H1 (cell line): ENCODE measurements at regions not wholly inside any gene's neighbourhood (a gene's known extent, or its start where the extent isn't known, plus 50 kb on each side); places are given as distances from the start of the nearest gene placed in this dataset.

Experiments
- CTCF ChIA-PET: fragments of 300-600 bp; sonication (Branson Sonifier 250); formaldehyde crosslinking; loops from one replicate; lab custom pipeline; 2021; ENCODE audit not compliant: partially characterized antibody; lab: Charles Lee
- POLR2A ChIA-PET: fragments of 300-600 bp; sonication (Branson Sonifier 250); formaldehyde crosslinking; loops from one replicate; lab custom pipeline; 2021; ENCODE audit warnings: inconsistent platforms; ENCODE audit not compliant: partially characterized antibody; lab: Charles Lee
- DNase-seq, 2 experiments: peaks; one replicate each; pipeline versions ENCODE4 v3.0.0 to v3.0.0-alpha.2; 2010 to 2022; ENCODE audit warnings: low spot score in 2 of 2, low read depth in 1 of 2, mixed read lengths in 1 of 2
- FAIRE-seq: peaks from 2 replicates; lab custom pipeline; 2011; peaks lifted over from hg19 to GRCh38; lab: Jason Lieb, UNC
- H2AFZ ChIP-seq: 2 replicates; pipeline ENCODE4 v1.8.1; 2012; ENCODE audit warnings: low read length, inconsistent platforms
- H2AK5ac ChIP-seq: 2 replicates; pipeline ENCODE4 v1.6.1; 2013; ENCODE audit warnings: low read depth, low read length
- H2BK120ac ChIP-seq: replicated peaks from 2 replicates; pipeline ENCODE3; 2013; ENCODE audit warnings: low read depth, low read length, inconsistent platforms
- H2BK12ac ChIP-seq: 2 replicates; pipeline ENCODE4 v1.6.1; 2013; ENCODE audit warnings: low read depth, low read length
- H2BK15ac ChIP-seq: 2 replicates; pipeline ENCODE4 v1.6.1; 2013; ENCODE audit warnings: low read length
- H2BK20ac ChIP-seq: 2 replicates; pipeline ENCODE4 v1.6.1; 2013; ENCODE audit warnings: low read length
- H2BK5ac ChIP-seq: 2 replicates; pipeline ENCODE4 v1.6.1; 2013; ENCODE audit warnings: low read depth, low read length
- H3K14ac ChIP-seq: 2 replicates; pipeline ENCODE4 v1.6.1; 2013; ENCODE audit warnings: inconsistent platforms; ENCODE audit not compliant: insufficient read length
- H3K18ac ChIP-seq: 2 replicates; pipeline ENCODE4 v1.6.1; 2013; ENCODE audit warnings: low read length; ENCODE audit errors: extremely low read depth
- H3K23ac ChIP-seq: 2 replicates; pipeline ENCODE4 v1.6.1; 2013; ENCODE audit warnings: inconsistent platforms; ENCODE audit not compliant: insufficient read length
- H3K23me2 ChIP-seq: 2 replicates; pipeline ENCODE4 v1.6.1; 2013; ENCODE audit warnings: low read depth, low read length
- H3K27ac ChIP-seq: 2 replicates; pipeline ENCODE4 v1.6.1; 2011; ENCODE audit warnings: low read depth, low read length, inconsistent platforms
- H3K27me3 ChIP-seq, 4 experiments: replicated peaks in 1 of 4; 1 replicate in 1 of 4; 2 replicates in 3 of 4; pipeline versions ENCODE4 v1.6.1 to v1.8.1; 2011 to 2013; ENCODE audit warnings: low read length in 3 of 4, mild to moderate bottlenecking in 3 of 4, inconsistent platforms in 2 of 4, mixed read lengths in 2 of 4, moderate library complexity in 1 of 4; ENCODE audit not compliant: control insufficient read depth in 3 of 4, insufficient read depth in 3 of 4; ENCODE audit errors: extremely low read depth in 1 of 4
- H3K36me3 ChIP-seq, 4 experiments: 2 replicates each; pipeline versions ENCODE4 v1.6.1 to v1.8.1; 2011 to 2013; ENCODE audit warnings: mild to moderate bottlenecking in 4 of 4, low read length in 3 of 4, moderate library complexity in 2 of 4, control low read depth in 1 of 4, inconsistent platforms in 1 of 4; ENCODE audit not compliant: insufficient read depth in 4 of 4, control insufficient read depth in 2 of 4
- H3K4ac ChIP-seq: replicated peaks from 2 replicates; pipeline ENCODE3; 2013; ENCODE audit warnings: low read length, low read depth, mixed read lengths, inconsistent platforms; ENCODE audit not compliant: insufficient read length
- H3K4me1 ChIP-seq, 4 experiments: replicated peaks in 1 of 4; 1 replicate in 1 of 4; 2 replicates in 3 of 4; pipeline versions ENCODE4 v1.6.1 to v1.8.1; 2011 to 2013; ENCODE audit warnings: low read length in 3 of 4, inconsistent platforms in 2 of 4, mixed read lengths in 1 of 4; ENCODE audit not compliant: insufficient read depth in 4 of 4, control insufficient read depth in 3 of 4
- H3K4me2 ChIP-seq, 2 experiments: 2 replicates each; pipeline versions ENCODE4 v1.6.1 to v1.8.1; 2011 to 2013; ENCODE audit warnings: low read depth in 2 of 2, low read length in 2 of 2, control low read depth in 1 of 2, inconsistent platforms in 1 of 2, mild to moderate bottlenecking in 1 of 2; ENCODE audit not compliant: insufficient read depth in 1 of 2
- H3K4me3 ChIP-seq, 4 experiments: fragments of 200-600, 300-600 bp in 1 of 4; sonication (generic), shearing (Covaris generic), sonication (Bioruptor Twin) in 1 of 4; 2 replicates each; pipeline versions ENCODE4 v1.5.1 to v1.8.1; 2011 to 2016; ENCODE audit warnings: low read length in 4 of 4, low read depth in 3 of 4, control low read depth in 2 of 4, inconsistent platforms in 2 of 4, mild to moderate bottlenecking in 2 of 4, mixed read lengths in 1 of 4, moderate library complexity in 1 of 4; ENCODE audit not compliant: insufficient read depth in 2 of 4; ENCODE audit errors: extremely low read depth in 1 of 4
- H3K56ac ChIP-seq: replicated peaks from 2 replicates; pipeline ENCODE3; 2013; ENCODE audit warnings: low read depth, mild to moderate bottlenecking, mixed read lengths, low read length, inconsistent platforms; ENCODE audit not compliant: insufficient read length
- H3K79me1 ChIP-seq: 2 replicates; pipeline ENCODE4 v1.6.1; 2013; ENCODE audit warnings: low read depth, low read length, control low read depth
- H3K79me2 ChIP-seq, 2 experiments: 2 replicates each; pipeline versions ENCODE4 v1.6.1 to v1.8.1; 2012 to 2013; ENCODE audit warnings: low read length in 2 of 2, mild to moderate bottlenecking in 2 of 2, inconsistent platforms in 1 of 2; ENCODE audit not compliant: insufficient read depth in 2 of 2, control insufficient read depth in 1 of 2
- H3K9ac ChIP-seq, 4 experiments: replicated peaks in 1 of 4; 1 replicate in 1 of 4; 2 replicates in 3 of 4; pipeline versions ENCODE4 v1.6.1 to v1.8.1; 2011 to 2013; ENCODE audit warnings: low read depth in 3 of 4, low read length in 3 of 4, control low read depth in 2 of 4, mild to moderate bottlenecking in 2 of 4, moderate library complexity in 2 of 4, inconsistent platforms in 1 of 4; ENCODE audit errors: extremely low read depth in 1 of 4
- H3K9me3 ChIP-seq, 2 experiments: 2 replicates each; pipeline versions ENCODE4 v1.6.1 to v1.8.1; 2012 to 2013; ENCODE audit warnings: mild to moderate bottlenecking in 2 of 2, moderate library complexity in 2 of 2, control low read depth in 1 of 2, inconsistent platforms in 1 of 2, low read depth in 1 of 2, low read length in 1 of 2, mixed read lengths in 1 of 2; ENCODE audit not compliant: insufficient read depth in 2 of 2
- H4K20me1 ChIP-seq, 2 experiments: replicated peaks in 1 of 2; 2 replicates each; pipeline versions ENCODE3 to v1.8.1; 2011 to 2013; ENCODE audit warnings: inconsistent platforms in 2 of 2, low read length in 2 of 2, mild to moderate bottlenecking in 1 of 2; ENCODE audit not compliant: insufficient read depth in 2 of 2, control insufficient read depth in 1 of 2
- H4K5ac ChIP-seq: 2 replicates; pipeline ENCODE4 v1.6.1; 2013; ENCODE audit warnings: low read length, low read depth, mixed read lengths, inconsistent platforms; ENCODE audit not compliant: insufficient read length
- H4K8ac ChIP-seq: 2 replicates; pipeline ENCODE4 v1.8.0; 2013; ENCODE audit warnings: mild to moderate bottlenecking, moderate library complexity, low read length, inconsistent platforms; ENCODE audit not compliant: insufficient read depth; ENCODE audit errors: extremely low read depth
- H4K91ac ChIP-seq: replicated peaks from 2 replicates; pipeline ENCODE3; 2013; ENCODE audit warnings: low read length, mixed read lengths, inconsistent platforms; ENCODE audit not compliant: insufficient read length
- ASH2L ChIP-seq: fragments of 200-600, 300-600 bp; sonication (generic); IDR thresholded peaks from one replicate; pipeline ENCODE4 v1.7.1; 2017; ENCODE audit warnings: low read length
- BRCA1 ChIP-seq: IDR thresholded peaks from 2 replicates; pipeline ENCODE4 v1.6.1; 2012; ENCODE audit warnings: low read depth, low read length, improper control_type of control experiment
- MAX ChIP-seq: IDR thresholded peaks from 2 replicates; pipeline ENCODE4 v1.6.1; 2012; ENCODE audit warnings: inconsistent platforms
- WGBS, 2 experiments: shearing (Covaris generic) in 1 of 2; methylation state at CpG; one replicate each; pipeline versions ENCODE4 v1.1.6 to v1.1.7; 2013 to 2015; ENCODE audit warnings: low lambda C conversion rate in 2 of 2, mixed read lengths in 2 of 2, inconsistent platforms in 1 of 2, low coverage in 1 of 2, missing lambda C conversion rate in 1 of 2; ENCODE audit not compliant: insufficient replicate concordance in 2 of 2, insufficient coverage in 1 of 2, insufficient read length in 1 of 2; ENCODE audit errors: extremely low coverage in 1 of 2, missing lambda C conversion rate in 1 of 2; 5-methylcytosine and 5-hydroxymethylcytosine counted together

- Histone ChIP-seq H3K79me1 (no peaks in the 10 kb centered on the region), H3K56ac (no peak overlapping the region), H3K9me3 (peaks cover 6 to 7% of the 10 kb centered on the region in 2 experiments; a peak in 1 of 4 replicates), H2BK120ac (no peak overlapping the region), H3K18ac (no peak overlapping the region), H4K5ac (no peak overlapping the region), H2BK12ac (no peak overlapping the region), H2BK20ac (no peak overlapping the region), H3K9ac (no peak overlapping the region), H3K4me3 (no peak overlapping the region), H3K27ac (no peak overlapping the region), H3K27me3 (no peaks in the 10 kb centered on the region), H3K4me2 (no peak overlapping the region), H4K91ac (no peak overlapping the region), H3K4ac (no peak overlapping the region), H2BK5ac (no peak overlapping the region), H3K14ac (no peak overlapping the region), H3K36me3 (no peaks in the 10 kb centered on the region), H2AK5ac (no peak overlapping the region), H3K23me2 (no peaks in the 10 kb centered on the region), H3K4me1 (peaks cover 0 to 6% (median 0%) of the 10 kb centered on the region in 4 experiments; a peak in 3 of 7 replicates), H4K20me1 (no peaks in the 10 kb centered on the region), H3K23ac (no peak overlapping the region), H3K79me2 (no peaks in the 10 kb centered on the region), H4K8ac (no peak overlapping the region), H2AFZ (no peak overlapping the region), H2BK15ac (0 out of 2 replicates have a peak overlapping the region, but pooled peaks have one; percentile 67)
- 82% methylated on average over 5 of the region's 5 CpGs; no CpG with 5 or more reads in 1 of the 2 experiments for WGBS, 2 experiments
- ChIA-PET POLR2A (no interaction called here), CTCF (interaction anchor here (0.6 to 0.7 kb wide), 2 partner anchors 1362 to 1512 kb away, joined by 3 to 4 read pairs; no protein-coding TSS in a partner anchor)
- no peak for DNase-seq
- FAIRE-seq, result no peak
- TF ChIP-seq MAX (no peak), ASH2L (no peak), BRCA1 (no peak)
Observed at GRCh38 chr17:72461757-72462156, 340.9 kb downstream of the SOX9 start.
